AG04450 (cell line): ENCODE measurements at regions not wholly inside any gene's neighbourhood (a gene's known extent, or its start where the extent isn't known, plus 50 kb on each side); places are given as distances from the start of the nearest gene placed in this dataset.

ENCODE experiments used
- CTCF ChIA-PET: fragments of 300-600, 350-600 bp; formaldehyde crosslinking; extraction: SDS; loops from one replicate; lab custom pipeline; 2022; ENCODE audit warnings: antibody characterized with exemption, inconsistent platforms; lab: Charles Lee
- POLR2A ChIA-PET: fragments of 350-600 bp; formaldehyde crosslinking; extraction: SDS; loops from one replicate; lab custom pipeline; 2021; ENCODE audit warnings: antibody characterized with exemption, inconsistent platforms; lab: Yijun Ruan, JAX
- DNase-seq: peaks from one replicate; pipeline ENCODE4 v3.0.0-alpha.2; 2011; ENCODE audit warnings: low read depth, low spot score
- H3K27ac ChIP-seq: one replicate; pipeline ENCODE4 v1.5.1; 2012; ENCODE audit warnings: low read depth, low read length, control low read depth
- H3K27me3 ChIP-seq: one replicate; pipeline ENCODE4 v1.6.0; 2012; ENCODE audit warnings: low read length; ENCODE audit not compliant: control insufficient read depth, insufficient read depth
- H3K4me3 ChIP-seq: 2 replicates; pipeline ENCODE4 v1.5.1; 2011; ENCODE audit warnings: mild to moderate bottlenecking, low read depth, low read length, control low read depth
- H3K9me3 ChIP-seq: 2 replicates; pipeline ENCODE4 v1.5.1; 2012; ENCODE audit warnings: low read length; ENCODE audit not compliant: control insufficient read depth, insufficient read depth
- CTCF ChIP-seq: IDR thresholded peaks from 2 replicates; pipeline ENCODE4 v1.5.1; 2011; ENCODE audit warnings: low read depth, low read length, control low read depth, inconsistent platforms

- Histone ChIP-seq H3K4me3 (no peak overlapping the region), H3K27ac (no peak overlapping the region), H3K27me3 (peaks cover 3% of the 10 kb centered on the region), H3K9me3 (no peaks in the 10 kb centered on the region)
- TF ChIP-seq CTCF = no peak
- no peak for DNase-seq
- CTCF ChIA-PET = interaction anchor here (0.6 to 1.1 kb wide), 2 partner anchors 29 to 449 kb away, joined by 3 to 5 read pairs; no protein-coding TSS in a partner anchor
- POLR2A ChIA-PET = no interaction called here
These were observed 118.5 kb downstream of the IRS2 start for GRCh38 chr13:109667807-109668291.

GRCh38 chr13:109667056-109667455, 119.3 kb downstream of the IRS2 start:
- POLR2A ChIA-PET = no interaction called here
- no peak for TF ChIP-seq CTCF
- no peak for DNase-seq
- Histone ChIP-seq H3K27me3 (peaks cover 3% of the 10 kb centered on the region), H3K9me3 (no peaks in the 10 kb centered on the region), H3K4me3 (no peak overlapping the region), H3K27ac (no peak overlapping the region)
- CTCF ChIA-PET = interaction anchor here (1.1 kb wide), 1 partner anchor 29 kb away, joined by 3 read pairs; no protein-coding TSS in a partner anchor

GRCh38 chr13:109666656-109667055, 119.7 kb downstream of the IRS2 start:
- ChIA-PET CTCF (no interaction called here), POLR2A (no interaction called here)
- TF ChIP-seq CTCF = no peak
- Histone ChIP-seq H3K9me3 (no peaks in the 10 kb centered on the region), H3K4me3 (no peak overlapping the region), H3K27me3 (peaks cover 3% of the 10 kb centered on the region), H3K27ac (no peak overlapping the region)
- no peak for DNase-seq

- no peaks in the 10 kb centered on the region for H3K9me3 ChIP-seq
- peaks cover 2% of the 10 kb centered on the region for H3K27me3 ChIP-seq
- ChIA-PET CTCF (no interaction called here), POLR2A (no interaction called here)
- no peak overlapping the region for H3K4me3 ChIP-seq
- TF ChIP-seq CTCF = no peak
- DNase-seq = no peak
- no peak overlapping the region for H3K27ac ChIP-seq
These were observed 120.6 kb downstream of the IRS2 start for GRCh38 chr13:109665781-109666249.

- CTCF ChIA-PET = no interaction called here
- no peaks in the 10 kb centered on the region for H3K9me3 ChIP-seq
- TF ChIP-seq CTCF = no peak
- no peak overlapping the region for H3K4me3 ChIP-seq
- no peak for DNase-seq
- no peaks in the 10 kb centered on the region for H3K27me3 ChIP-seq
- no peak overlapping the region for H3K27ac ChIP-seq
- POLR2A ChIA-PET = no interaction called here
These were observed 121.1 kb downstream of the IRS2 start for GRCh38 chr13:109665240-109665639.
